ENCODE measurements at regions not wholly inside any gene's neighbourhood (a gene's known extent, or its start where the extent isn't known, plus 50 kb on each side); places are given as distances from the start of the nearest gene placed in this dataset.

- FAIRE-seq (no peak), DNase-seq (ENCODE audit: low read depth in 1 of 2, low spot score in 2 of 2) (no peak)
- no peak overlapping the region for H3K27ac ChIP-seq (ENCODE audit: low read depth, low read length)
- H3K4me3 ChIP-seq (ENCODE audit: extremely low read depth in 1 of 4, insufficient read depth in 2 of 4, low read depth in 3 of 4, low read length in 4 of 4): no peak overlapping the region
- H2BK12ac ChIP-seq (ENCODE audit: low read depth, low read length): no peak overlapping the region
- no peaks in the 10 kb centered on the region for H3K79me2 ChIP-seq (ENCODE audit: control insufficient read depth in 1 of 2, insufficient read depth in 2 of 2, low read length in 2 of 2)
- H2AK5ac ChIP-seq (ENCODE audit: low read depth, low read length): no peak overlapping the region
- H4K8ac ChIP-seq (ENCODE audit: extremely low read depth, insufficient read depth, low read length): no peak overlapping the region; the same call in 1 of the 2 replicates
- no peak overlapping the region for H2BK15ac ChIP-seq (ENCODE audit: low read length)
- no peak overlapping the region for H2BK20ac ChIP-seq (ENCODE audit: low read length)
- H3K36me3 ChIP-seq (ENCODE audit: control insufficient read depth in 2 of 4, insufficient read depth in 4 of 4, low read length in 3 of 4): no peaks in the 10 kb centered on the region
- H3K9me3 ChIP-seq (ENCODE audit: insufficient read depth in 2 of 2, low read depth in 1 of 2, low read length in 1 of 2): no peaks in the 10 kb centered on the region
- 90% methylated on average over 15 of the region's 15 CpGs; no CpG with 5 or more reads in 1 of the 2 experiments for WGBS, 2 experiments (ENCODE audit: extremely low coverage in 1 of 2, insufficient coverage in 1 of 2, insufficient read length in 1 of 2, insufficient replicate concordance in 2 of 2, low coverage in 1 of 2, low lambda C conversion rate in 2 of 2, missing lambda C conversion rate in 1 of 2)
- H3K14ac ChIP-seq (ENCODE audit: insufficient read length): no peak overlapping the region
- POLR2A ChIA-PET (ENCODE audit: partially characterized antibody): no interaction called here
- H3K23me2 ChIP-seq (ENCODE audit: low read depth, low read length): no peaks in the 10 kb centered on the region
- H3K4ac ChIP-seq (replicated peaks; ENCODE audit: insufficient read length, low read depth, low read length): no peak overlapping the region
- no peak overlapping the region for H4K91ac ChIP-seq (replicated peaks; ENCODE audit: insufficient read length, low read length)
- no peak overlapping the region for H2BK5ac ChIP-seq (ENCODE audit: low read depth, low read length)
- no peak overlapping the region for H4K5ac ChIP-seq (ENCODE audit: insufficient read length, low read depth, low read length)
- no peak overlapping the region for H2BK120ac ChIP-seq (replicated peaks; ENCODE audit: low read depth, low read length)
- H3K56ac ChIP-seq (replicated peaks; ENCODE audit: insufficient read length, low read depth, low read length): no peak overlapping the region
- H3K23ac ChIP-seq (ENCODE audit: insufficient read length): no peak overlapping the region
- H3K4me1 ChIP-seq (replicated peaks in 1 of 4; ENCODE audit: control insufficient read depth in 3 of 4, insufficient read depth in 4 of 4, low read length in 3 of 4): peaks cover 4 to 11% (median 5%) of the 10 kb centered on the region in 4 experiments; a peak in 6 of 7 replicates
- H2AFZ ChIP-seq (ENCODE audit: low read length): no peak overlapping the region
- no peak overlapping the region for H3K4me2 ChIP-seq (ENCODE audit: insufficient read depth in 1 of 2, low read depth in 2 of 2, low read length in 2 of 2)
- H3K79me1 ChIP-seq (ENCODE audit: low read depth, low read length): no peaks in the 10 kb centered on the region
- no peaks in the 10 kb centered on the region for H3K27me3 ChIP-seq (replicated peaks in 1 of 4; ENCODE audit: control insufficient read depth in 3 of 4, extremely low read depth in 1 of 4, insufficient read depth in 3 of 4, low read length in 3 of 4)
- CTCF ChIA-PET (ENCODE audit: partially characterized antibody): interaction anchor here (1.0 kb wide), 1 partner anchor 340 kb away, joined by 3 read pairs; no protein-coding TSS in a partner anchor
- no peak overlapping the region for H3K9ac ChIP-seq (replicated peaks in 1 of 4; ENCODE audit: extremely low read depth in 1 of 4, low read depth in 3 of 4, low read length in 3 of 4)
- no peaks in the 10 kb centered on the region for H4K20me1 ChIP-seq (replicated peaks in 1 of 2; ENCODE audit: control insufficient read depth in 1 of 2, insufficient read depth in 2 of 2, low read length in 2 of 2)
- no peak overlapping the region for H3K18ac ChIP-seq (ENCODE audit: extremely low read depth, low read length)
- TF ChIP-seq CTBP2 (IDR thresholded peaks at IDR 0.05; ENCODE audit: borderline replicate concordance, insufficient read depth, insufficient read length, low read length) (no peak), JUND (IDR thresholded peaks at IDR 0.05; ENCODE audit: low read length) (no peak), POU5F1 (IDR thresholded peaks at IDR 0.05; ENCODE audit: low read depth, low read length) (no peak), SP4 (IDR thresholded peaks at IDR 0.05; ENCODE audit: low read length) (no peak), GABPA (IDR thresholded peaks at IDR 0.05; ENCODE audit: borderline replicate concordance, insufficient read depth, low read length) (no peak), PHF8 (conservative IDR thresholded peaks at IDR 0.05; ENCODE audit: low read depth, low read length) (no peak), HDAC2 (IDR thresholded peaks at IDR 0.05; ENCODE audit: borderline replicate concordance in 1 of 2, low read depth in 2 of 2, low read length in 2 of 2) (no peak), RNF2 (IDR thresholded peaks at IDR 0.05; ENCODE audit: borderline replicate concordance, low read depth, low read length, missing control alignments, poor library complexity, severe bottlenecking) (no peak), HDAC6 (IDR thresholded peaks at IDR 0.05; ENCODE audit: low read depth, low read length) (no peak), NRF1 (IDR thresholded peaks at IDR 0.05; ENCODE audit: low read depth, low read length) (no peak), ASH2L (IDR thresholded peaks at IDR 0.05; ENCODE audit: low read length) (no peak), POLR2A (IDR thresholded peaks at IDR 0.05; ENCODE audit: control extremely low read depth in 1 of 2, low read depth in 2 of 2, low read length in 2 of 2) (no peak), TBP (IDR thresholded peaks at IDR 0.05; ENCODE audit: low read depth, low read length) (no peak), GTF2F1 (IDR thresholded peaks at IDR 0.05; ENCODE audit: borderline replicate concordance, low read depth, low read length) (no peak), POLR2AphosphoS5 (IDR thresholded peaks at IDR 0.05; ENCODE audit: low read depth, low read length) (no peak)
Observed at GRCh38 chr19:30253581-30253996, 118.6 kb upstream of the ZNF536 start.

All from H1 (cell line).